WTC11 (cell line): ENCODE measurements at regions not wholly inside any gene's neighbourhood (a gene's known extent, or its start where the extent isn't known, plus 50 kb on each side); places are given as distances from the start of the nearest gene placed in this dataset.

Experiments used
- ATAC-seq: fragments of 200-7000 bp; cut with Tn5 transposase; 2 replicates; pipeline ENCODE4 v1.10.0; 2021; ENCODE audit warnings: mild to moderate bottlenecking, moderate library complexity
- CTCF ChIA-PET: fragments of 300-600 bp; sonication (Branson Sonifier 250); formaldehyde crosslinking; loops from one replicate; lab custom pipeline; 2021; ENCODE audit warnings: antibody characterized with exemption; lab: Charles Lee
- POLR2A ChIA-PET: fragments of 350-600 bp; sonication (Branson Sonifier 250); formaldehyde crosslinking; loops from one replicate; lab custom pipeline; 2021; ENCODE audit warnings: antibody characterized with exemption; lab: Charles Lee
- DNase-seq: peaks from one replicate; pipeline ENCODE4 v3.0.0; 2021; ENCODE audit warnings: low spot score
- H3K27ac Mint-ChIP-seq: 2 replicates; pipeline ENCODE4 v1.8.0; 2021; ENCODE audit warnings: mixed read lengths
- H3K27me3 Mint-ChIP-seq: 2 replicates; pipeline ENCODE4 v1.8.0; 2021; ENCODE audit warnings: low read depth, mild to moderate bottlenecking, moderate library complexity, mixed read lengths
- H3K36me3 Mint-ChIP-seq: 2 replicates; pipeline ENCODE4 v1.8.0; 2021; ENCODE audit warnings: mixed read lengths
- H3K4me1 Mint-ChIP-seq: 2 replicates; pipeline ENCODE4 v1.8.0; 2022; ENCODE audit warnings: mixed read lengths
- H3K4me3 Mint-ChIP-seq: 2 replicates; pipeline ENCODE4 v1.8.0; 2021; ENCODE audit warnings: mild to moderate bottlenecking, moderate library complexity, mixed read lengths
- H3K9me3 Mint-ChIP-seq: 2 replicates; pipeline ENCODE4 v1.8.0; 2021; ENCODE audit warnings: mixed read lengths
- CREB1 ChIP-seq: sonication (generic); formaldehyde crosslinking; IDR thresholded peaks from 2 replicates; pipeline ENCODE4 v1.8.0; 2023; ENCODE audit warnings: mild to moderate bottlenecking, missing genetic modification reagents
- GABPB1 ChIP-seq: sonication (generic); formaldehyde crosslinking; IDR thresholded peaks from 2 replicates; pipeline ENCODE4 v1.8.1; 2023; ENCODE audit warnings: mild to moderate bottlenecking, missing genetic modification reagents
- GRHL2 ChIP-seq: fragments of 250-450 bp; sonication (Bioruptor Pico); IDR thresholded peaks from 2 replicates; pipeline ENCODE4 v1.8.0; 2022; ENCODE audit warnings: mild to moderate bottlenecking, moderate library complexity; ENCODE audit not compliant: insufficient replicate concordance, severe bottlenecking
- NFYB ChIP-seq: sonication (generic); formaldehyde crosslinking; conservative IDR thresholded peaks from 2 replicates; pipeline ENCODE4 v1.8.0; 2022; ENCODE audit warnings: low read depth, missing genetic modification reagents
- PRRX2 ChIP-seq: fragments of 250-450 bp; sonication (Bioruptor Pico); IDR thresholded peaks from 2 replicates; pipeline ENCODE4 v1.8.0; 2021; ENCODE audit warnings: mild to moderate bottlenecking
- ZNF423 ChIP-seq: fragments of 250-450 bp; sonication (Bioruptor Pico); IDR thresholded peaks from 2 replicates; pipeline ENCODE4 v2.1.2; 2022; ENCODE audit warnings: mild to moderate bottlenecking, moderate library complexity
- TF ChIP-seq, protein P1 (sequence below): sonication (generic); formaldehyde crosslinking; IDR thresholded peaks from 2 replicates; pipeline ENCODE4 v1.8.0; 2022; ENCODE audit warnings: mild to moderate bottlenecking, missing genetic modification reagents
- TF ChIP-seq, protein P2 (sequence below): sonication (generic); formaldehyde crosslinking; IDR thresholded peaks from 2 replicates; pipeline ENCODE4 v1.8.0; 2023; ENCODE audit warnings: missing genetic modification reagents
- TF ChIP-seq, protein P3 (sequence below): sonication (generic); formaldehyde crosslinking; IDR thresholded peaks from 2 replicates; pipeline ENCODE4 v1.8.0; 2022; ENCODE audit warnings: mild to moderate bottlenecking, missing genetic modification reagents
- TF ChIP-seq, protein P4 (sequence below): sonication (generic); formaldehyde crosslinking; IDR thresholded peaks from 2 replicates; pipeline ENCODE4 v1.8.1; 2022; ENCODE audit warnings: missing genetic modification reagents, borderline replicate concordance
- TF ChIP-seq, protein P5 (sequence below): fragments of 250-450 bp; sonication (Bioruptor Pico); IDR thresholded peaks from 2 replicates; pipeline ENCODE4 v1.9.0; 2021; ENCODE audit warnings: mild to moderate bottlenecking, borderline replicate concordance
- TF ChIP-seq, protein P6 (sequence below): sonication (generic); formaldehyde crosslinking; IDR thresholded peaks from 2 replicates; pipeline ENCODE4 v1.8.0; 2022; ENCODE audit warnings: missing genetic modification reagents

DNA sequence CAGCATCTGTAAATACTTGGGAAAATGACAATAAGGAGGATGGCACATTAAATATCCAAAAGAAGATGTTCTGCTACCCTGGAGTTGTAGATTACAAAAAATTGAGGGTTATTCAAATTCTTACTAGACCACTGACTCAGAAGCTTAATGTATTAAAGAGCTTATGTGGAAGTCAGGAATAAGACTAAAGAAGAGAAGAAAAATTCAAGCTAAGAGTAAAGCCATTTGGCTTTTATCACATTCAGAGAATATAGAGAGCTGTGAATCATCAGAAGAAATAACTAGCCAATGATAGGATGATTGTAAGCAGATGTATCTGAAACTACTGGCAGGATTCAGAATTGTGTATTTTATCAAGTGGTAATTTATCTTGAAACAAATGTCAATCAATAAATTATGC lies 237.0 kb downstream of the TBX15 start:
- Mint-ChIP-seq H3K27ac (no peak overlapping the region), H3K4me3 (no peak overlapping the region), H3K4me1 (peaks cover 8% of the 10 kb centered on the region), H3K9me3 (no peaks in the 10 kb centered on the region), H3K36me3 (no peaks in the 10 kb centered on the region), H3K27me3 (peaks cover 51% of the 10 kb centered on the region)
- no peak for DNase-seq
- TF ChIP-seq, protein P1, sequence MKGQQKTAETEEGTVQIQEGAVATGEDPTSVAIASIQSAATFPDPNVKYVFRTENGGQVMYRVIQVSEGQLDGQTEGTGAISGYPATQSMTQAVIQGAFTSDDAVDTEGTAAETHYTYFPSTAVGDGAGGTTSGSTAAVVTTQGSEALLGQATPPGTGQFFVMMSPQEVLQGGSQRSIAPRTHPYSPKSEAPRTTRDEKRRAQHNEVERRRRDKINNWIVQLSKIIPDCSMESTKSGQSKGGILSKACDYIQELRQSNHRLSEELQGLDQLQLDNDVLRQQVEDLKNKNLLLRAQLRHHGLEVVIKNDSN: no peak
- TF ChIP-seq GABPB1 (CRISPR knock-in tag): no peak
- TF ChIP-seq, protein P2, sequence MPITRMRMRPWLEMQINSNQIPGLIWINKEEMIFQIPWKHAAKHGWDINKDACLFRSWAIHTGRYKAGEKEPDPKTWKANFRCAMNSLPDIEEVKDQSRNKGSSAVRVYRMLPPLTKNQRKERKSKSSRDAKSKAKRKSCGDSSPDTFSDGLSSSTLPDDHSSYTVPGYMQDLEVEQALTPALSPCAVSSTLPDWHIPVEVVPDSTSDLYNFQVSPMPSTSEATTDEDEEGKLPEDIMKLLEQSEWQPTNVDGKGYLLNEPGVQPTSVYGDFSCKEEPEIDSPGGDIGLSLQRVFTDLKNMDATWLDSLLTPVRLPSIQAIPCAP (CRISPR knock-in tag): no peak
- ChIA-PET POLR2A (no interaction called here), CTCF (no interaction called here)
- ATAC-seq: no peak

DNA sequence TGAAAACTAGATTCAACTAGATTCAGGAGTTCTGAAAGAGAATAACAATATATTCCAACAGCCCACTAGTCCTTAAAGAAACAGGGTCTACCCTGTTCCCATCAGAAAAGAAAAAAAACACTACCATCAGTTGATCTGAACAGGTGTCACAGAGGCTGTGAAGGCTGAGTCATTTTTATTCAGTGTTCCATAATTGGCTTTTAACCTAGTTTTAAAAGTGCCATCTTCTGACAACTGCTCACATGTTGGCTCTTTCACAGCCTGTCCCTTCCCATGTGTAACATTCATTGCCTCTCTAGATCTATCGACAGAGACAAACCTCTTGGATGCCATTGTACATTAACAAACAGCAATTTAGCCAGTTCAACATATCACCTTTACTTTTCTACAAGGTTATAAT lies 243.7 kb downstream of the TBX15 start:
- Mint-ChIP-seq H3K27ac (no peak overlapping the region), H3K27me3 (no peaks in the 10 kb centered on the region), H3K4me1 (peaks cover 12% of the 10 kb centered on the region), H3K4me3 (no peak overlapping the region), H3K36me3 (no peaks in the 10 kb centered on the region), H3K9me3 (0 out of 2 replicates have a peak, but pooled peaks cover 3% of the 10 kb centered on the region)
- ChIA-PET POLR2A (no interaction called here), CTCF (interaction anchor here (0.9 kb wide), 1 partner anchor 264 kb away, joined by 3 read pairs; no protein-coding TSS in a partner anchor)
- TF ChIP-seq GABPB1 (CRISPR knock-in tag) (no peak), ZNF423 (no peak), GRHL2 (CRISPR knock-in tag) (no peak), CREB1 (CRISPR knock-in tag) (no peak), NFYB (CRISPR knock-in tag) (no peak), PRRX2 (no peak)
- TF ChIP-seq, protein P3, sequence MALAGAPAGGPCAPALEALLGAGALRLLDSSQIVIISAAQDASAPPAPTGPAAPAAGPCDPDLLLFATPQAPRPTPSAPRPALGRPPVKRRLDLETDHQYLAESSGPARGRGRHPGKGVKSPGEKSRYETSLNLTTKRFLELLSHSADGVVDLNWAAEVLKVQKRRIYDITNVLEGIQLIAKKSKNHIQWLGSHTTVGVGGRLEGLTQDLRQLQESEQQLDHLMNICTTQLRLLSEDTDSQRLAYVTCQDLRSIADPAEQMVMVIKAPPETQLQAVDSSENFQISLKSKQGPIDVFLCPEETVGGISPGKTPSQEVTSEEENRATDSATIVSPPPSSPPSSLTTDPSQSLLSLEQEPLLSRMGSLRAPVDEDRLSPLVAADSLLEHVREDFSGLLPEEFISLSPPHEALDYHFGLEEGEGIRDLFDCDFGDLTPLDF: no peak
- TF ChIP-seq, protein P4, sequence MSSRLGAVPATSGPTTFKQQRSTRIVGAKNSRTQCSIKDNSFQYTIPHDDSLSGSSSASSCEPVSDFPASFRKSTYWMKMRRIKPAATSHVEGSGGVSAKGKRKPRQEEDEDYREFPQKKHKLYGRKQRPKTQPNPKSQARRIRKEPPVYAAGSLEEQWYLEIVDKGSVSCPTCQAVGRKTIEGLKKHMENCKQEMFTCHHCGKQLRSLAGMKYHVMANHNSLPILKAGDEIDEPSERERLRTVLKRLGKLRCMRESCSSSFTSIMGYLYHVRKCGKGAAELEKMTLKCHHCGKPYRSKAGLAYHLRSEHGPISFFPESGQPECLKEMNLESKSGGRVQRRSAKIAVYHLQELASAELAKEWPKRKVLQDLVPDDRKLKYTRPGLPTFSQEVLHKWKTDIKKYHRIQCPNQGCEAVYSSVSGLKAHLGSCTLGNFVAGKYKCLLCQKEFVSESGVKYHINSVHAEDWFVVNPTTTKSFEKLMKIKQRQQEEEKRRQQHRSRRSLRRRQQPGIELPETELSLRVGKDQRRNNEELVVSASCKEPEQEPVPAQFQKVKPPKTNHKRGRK (CRISPR knock-in tag): no peak
- TF ChIP-seq, protein P5, sequence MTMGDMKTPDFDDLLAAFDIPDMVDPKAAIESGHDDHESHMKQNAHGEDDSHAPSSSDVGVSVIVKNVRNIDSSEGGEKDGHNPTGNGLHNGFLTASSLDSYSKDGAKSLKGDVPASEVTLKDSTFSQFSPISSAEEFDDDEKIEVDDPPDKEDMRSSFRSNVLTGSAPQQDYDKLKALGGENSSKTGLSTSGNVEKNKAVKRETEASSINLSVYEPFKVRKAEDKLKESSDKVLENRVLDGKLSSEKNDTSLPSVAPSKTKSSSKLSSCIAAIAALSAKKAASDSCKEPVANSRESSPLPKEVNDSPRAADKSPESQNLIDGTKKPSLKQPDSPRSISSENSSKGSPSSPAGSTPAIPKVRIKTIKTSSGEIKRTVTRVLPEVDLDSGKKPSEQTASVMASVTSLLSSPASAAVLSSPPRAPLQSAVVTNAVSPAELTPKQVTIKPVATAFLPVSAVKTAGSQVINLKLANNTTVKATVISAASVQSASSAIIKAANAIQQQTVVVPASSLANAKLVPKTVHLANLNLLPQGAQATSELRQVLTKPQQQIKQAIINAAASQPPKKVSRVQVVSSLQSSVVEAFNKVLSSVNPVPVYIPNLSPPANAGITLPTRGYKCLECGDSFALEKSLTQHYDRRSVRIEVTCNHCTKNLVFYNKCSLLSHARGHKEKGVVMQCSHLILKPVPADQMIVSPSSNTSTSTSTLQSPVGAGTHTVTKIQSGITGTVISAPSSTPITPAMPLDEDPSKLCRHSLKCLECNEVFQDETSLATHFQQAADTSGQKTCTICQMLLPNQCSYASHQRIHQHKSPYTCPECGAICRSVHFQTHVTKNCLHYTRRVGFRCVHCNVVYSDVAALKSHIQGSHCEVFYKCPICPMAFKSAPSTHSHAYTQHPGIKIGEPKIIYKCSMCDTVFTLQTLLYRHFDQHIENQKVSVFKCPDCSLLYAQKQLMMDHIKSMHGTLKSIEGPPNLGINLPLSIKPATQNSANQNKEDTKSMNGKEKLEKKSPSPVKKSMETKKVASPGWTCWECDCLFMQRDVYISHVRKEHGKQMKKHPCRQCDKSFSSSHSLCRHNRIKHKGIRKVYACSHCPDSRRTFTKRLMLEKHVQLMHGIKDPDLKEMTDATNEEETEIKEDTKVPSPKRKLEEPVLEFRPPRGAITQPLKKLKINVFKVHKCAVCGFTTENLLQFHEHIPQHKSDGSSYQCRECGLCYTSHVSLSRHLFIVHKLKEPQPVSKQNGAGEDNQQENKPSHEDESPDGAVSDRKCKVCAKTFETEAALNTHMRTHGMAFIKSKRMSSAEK (CRISPR knock-in tag): no peak
- TF ChIP-seq, protein P6, sequence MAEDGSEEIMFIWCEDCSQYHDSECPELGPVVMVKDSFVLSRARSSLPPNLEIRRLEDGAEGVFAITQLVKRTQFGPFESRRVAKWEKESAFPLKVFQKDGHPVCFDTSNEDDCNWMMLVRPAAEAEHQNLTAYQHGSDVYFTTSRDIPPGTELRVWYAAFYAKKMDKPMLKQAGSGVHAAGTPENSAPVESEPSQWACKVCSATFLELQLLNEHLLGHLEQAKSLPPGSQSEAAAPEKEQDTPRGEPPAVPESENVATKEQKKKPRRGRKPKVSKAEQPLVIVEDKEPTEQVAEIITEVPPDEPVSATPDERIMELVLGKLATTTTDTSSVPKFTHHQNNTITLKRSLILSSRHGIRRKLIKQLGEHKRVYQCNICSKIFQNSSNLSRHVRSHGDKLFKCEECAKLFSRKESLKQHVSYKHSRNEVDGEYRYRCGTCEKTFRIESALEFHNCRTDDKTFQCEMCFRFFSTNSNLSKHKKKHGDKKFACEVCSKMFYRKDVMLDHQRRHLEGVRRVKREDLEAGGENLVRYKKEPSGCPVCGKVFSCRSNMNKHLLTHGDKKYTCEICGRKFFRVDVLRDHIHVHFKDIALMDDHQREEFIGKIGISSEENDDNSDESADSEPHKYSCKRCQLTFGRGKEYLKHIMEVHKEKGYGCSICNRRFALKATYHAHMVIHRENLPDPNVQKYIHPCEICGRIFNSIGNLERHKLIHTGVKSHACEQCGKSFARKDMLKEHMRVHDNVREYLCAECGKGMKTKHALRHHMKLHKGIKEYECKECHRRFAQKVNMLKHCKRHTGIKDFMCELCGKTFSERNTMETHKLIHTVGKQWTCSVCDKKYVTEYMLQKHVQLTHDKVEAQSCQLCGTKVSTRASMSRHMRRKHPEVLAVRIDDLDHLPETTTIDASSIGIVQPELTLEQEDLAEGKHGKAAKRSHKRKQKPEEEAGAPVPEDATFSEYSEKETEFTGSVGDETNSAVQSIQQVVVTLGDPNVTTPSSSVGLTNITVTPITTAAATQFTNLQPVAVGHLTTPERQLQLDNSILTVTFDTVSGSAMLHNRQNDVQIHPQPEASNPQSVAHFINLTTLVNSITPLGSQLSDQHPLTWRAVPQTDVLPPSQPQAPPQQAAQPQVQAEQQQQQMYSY (CRISPR knock-in tag): no peak
- ATAC-seq: no peak
- DNase-seq: no peak
